Effector memory CD4-positive, alpha-beta T cell (primary cell): ENCODE measurements at regions not wholly inside any gene's neighbourhood (a gene's known extent, or its start where the extent isn't known, plus 50 kb on each side); places are given as distances from the start of the nearest gene placed in this dataset.

ENCODE experiments used
- DNase-seq, 3 donors: peaks; one replicate each; pipeline ENCODE4 v3.0.0-alpha.2; 2020
- H3K27ac ChIP-seq: 2 replicates; pipeline ENCODE4 v1.7.0; 2013; ENCODE audit warnings: mild to moderate bottlenecking, low read length, moderate library complexity; ENCODE audit not compliant: insufficient read depth, poor library complexity, severe bottlenecking
- H3K27me3 ChIP-seq: replicated peaks from 2 replicates; pipeline ENCODE4 v1.7.0; 2013; ENCODE audit warnings: mild to moderate bottlenecking, low read length; ENCODE audit not compliant: insufficient read depth, control insufficient read depth, poor library complexity, severe bottlenecking
- H3K36me3 ChIP-seq: 2 replicates; pipeline ENCODE4 v1.7.0; 2013; ENCODE audit warnings: mild to moderate bottlenecking, low read length, moderate library complexity; ENCODE audit not compliant: control insufficient read depth, insufficient read depth
- H3K4me1 ChIP-seq: 2 replicates; pipeline ENCODE4 v1.7.0; 2013; ENCODE audit warnings: low read length, mild to moderate bottlenecking; ENCODE audit not compliant: control insufficient read depth, insufficient read depth, poor library complexity, severe bottlenecking
- H3K4me3 ChIP-seq: 2 replicates; pipeline ENCODE4 v1.7.0; 2013; ENCODE audit warnings: low read length, low read depth, mild to moderate bottlenecking; ENCODE audit not compliant: insufficient read depth, poor library complexity, severe bottlenecking
- H3K9me3 ChIP-seq: 2 replicates; pipeline ENCODE4 v1.7.0; 2013; ENCODE audit warnings: mild to moderate bottlenecking, low read length, moderate library complexity; ENCODE audit not compliant: control insufficient read depth

- DNase-seq, result no peak
- no peaks in the 10 kb centered on the region for H3K9me3 ChIP-seq
- H3K36me3 ChIP-seq, result no peaks in the 10 kb centered on the region
- H3K27me3 ChIP-seq, result no peaks in the 10 kb centered on the region
- no peak overlapping the region for H3K4me3 ChIP-seq
- H3K4me1 ChIP-seq, result no peaks in the 10 kb centered on the region
- H3K27ac ChIP-seq, result no peak overlapping the region
Measured at GRCh38 chr14:101634850-101635748, 73.8 kb downstream of the DIO3 start.

GRCh38 chr14:101635749-101636560 is 74.7 kb downstream of the DIO3 start:
- Histone ChIP-seq H3K27ac (no peak overlapping the region), H3K27me3 (no peaks in the 10 kb centered on the region), H3K4me1 (no peaks in the 10 kb centered on the region), H3K4me3 (no peak overlapping the region), H3K36me3 (no peaks in the 10 kb centered on the region), H3K9me3 (no peaks in the 10 kb centered on the region)
- DNase-seq, result no peak

- Histone ChIP-seq H3K9me3 (no peaks in the 10 kb centered on the region), H3K36me3 (no peaks in the 10 kb centered on the region), H3K27me3 (no peaks in the 10 kb centered on the region), H3K27ac (no peak overlapping the region), H3K4me1 (no peaks in the 10 kb centered on the region), H3K4me3 (no peak overlapping the region)
- DNase-seq, result no peak
Measured at GRCh38 chr14:101639241-101639833, 78.0 kb downstream of the DIO3 start.

DNA sequence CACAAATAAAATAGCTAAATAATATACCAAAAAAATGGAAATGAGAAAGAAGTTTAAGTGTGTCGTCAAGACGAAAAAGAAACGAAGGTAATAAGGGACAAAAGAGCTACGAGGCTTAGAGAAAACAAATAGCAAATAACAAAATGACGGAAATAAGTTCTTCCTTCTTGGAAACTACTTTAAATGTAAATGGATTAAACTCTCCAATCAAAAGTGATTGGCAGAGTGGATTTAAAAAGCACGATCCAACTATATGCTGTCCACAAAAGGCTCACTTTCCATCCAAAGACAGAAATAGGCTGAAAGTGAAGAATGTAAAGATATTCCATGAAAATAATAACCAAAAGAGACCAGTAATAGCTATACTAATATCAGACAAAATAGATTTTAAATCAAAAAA is 82.4 kb downstream of the DIO3 start:
- Histone ChIP-seq H3K36me3 (no peaks in the 10 kb centered on the region), H3K27me3 (no peaks in the 10 kb centered on the region), H3K9me3 (no peaks in the 10 kb centered on the region), H3K27ac (no peak overlapping the region), H3K4me3 (no peak overlapping the region), H3K4me1 (no peaks in the 10 kb centered on the region)
- no peak for DNase-seq

DNA sequence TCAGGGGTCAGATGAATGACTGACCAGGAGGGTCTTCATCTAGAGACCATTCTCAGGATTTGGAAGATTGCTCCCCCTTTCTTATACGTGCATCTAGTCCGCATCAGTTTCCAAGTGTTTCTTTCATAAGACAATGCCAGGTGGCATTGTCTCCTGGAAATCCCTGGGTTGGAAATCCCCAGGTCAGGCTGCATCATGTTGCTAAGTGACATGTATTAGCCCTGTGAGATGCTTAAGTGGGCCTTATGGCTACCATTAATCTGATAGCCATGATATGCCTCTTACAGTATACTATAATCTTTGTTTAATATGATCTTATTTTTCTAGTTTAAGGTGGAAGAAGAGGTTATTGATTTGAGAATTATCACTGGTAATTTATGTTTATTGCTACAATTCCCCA is 92.8 kb downstream of the DIO3 start:
- no peak overlapping the region for H3K4me3 ChIP-seq
- no peaks in the 10 kb centered on the region for H3K4me1 ChIP-seq
- no peak for DNase-seq
- no peaks in the 10 kb centered on the region for H3K9me3 ChIP-seq
- no peak overlapping the region for H3K27ac ChIP-seq
- no peaks in the 10 kb centered on the region for H3K27me3 ChIP-seq
- no peaks in the 10 kb centered on the region for H3K36me3 ChIP-seq

GRCh38 chr14:101657372-101657771 is 96.1 kb downstream of the DIO3 start:
- H3K4me3 ChIP-seq, result no peak overlapping the region
- no peaks in the 10 kb centered on the region for H3K36me3 ChIP-seq
- no peaks in the 10 kb centered on the region for H3K27me3 ChIP-seq
- H3K27ac ChIP-seq, result no peak overlapping the region
- no peaks in the 10 kb centered on the region for H3K4me1 ChIP-seq
- DNase-seq, result no peak
- no peaks in the 10 kb centered on the region for H3K9me3 ChIP-seq

GRCh38 chr14:101665478-101666078 is 95.9 kb upstream of the PPP2R5C start:
- DNase-seq, result no peak
- Histone ChIP-seq H3K4me3 (no peak overlapping the region), H3K27me3 (peaks cover 8% of the 10 kb centered on the region), H3K36me3 (no peaks in the 10 kb centered on the region), H3K9me3 (no peaks in the 10 kb centered on the region), H3K4me1 (no peaks in the 10 kb centered on the region), H3K27ac (no peak overlapping the region)

- H3K4me1 ChIP-seq, result no peaks in the 10 kb centered on the region
- no peak overlapping the region for H3K27ac ChIP-seq
- H3K27me3 ChIP-seq, result peaks cover 8% of the 10 kb centered on the region
- H3K4me3 ChIP-seq, result no peak overlapping the region
- H3K9me3 ChIP-seq, result no peaks in the 10 kb centered on the region
- DNase-seq, result no peak
- no peaks in the 10 kb centered on the region for H3K36me3 ChIP-seq
Measured at GRCh38 chr14:101666264-101666663, 95.2 kb upstream of the PPP2R5C start.

DNA sequence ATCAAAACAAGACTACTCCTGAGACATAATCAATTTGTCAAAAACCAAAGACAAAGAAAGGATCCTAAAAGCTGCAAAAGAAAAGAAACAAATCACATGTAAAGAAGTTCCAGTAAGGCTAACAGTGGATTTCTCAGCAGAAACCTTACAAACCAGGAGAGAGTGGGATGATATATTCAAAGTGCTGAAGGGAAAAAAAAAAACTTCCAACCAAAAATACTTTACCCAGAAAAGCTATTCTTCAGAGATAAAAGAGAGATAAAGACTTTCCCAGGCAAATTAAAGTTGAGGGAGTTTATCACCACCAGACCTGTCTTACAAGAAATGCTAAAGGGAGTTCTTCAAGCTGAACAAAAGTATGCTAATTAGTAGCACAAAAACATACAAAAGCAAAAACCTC is 91.9 kb upstream of the PPP2R5C start:
- Histone ChIP-seq H3K36me3 (no peaks in the 10 kb centered on the region), H3K27me3 (peaks cover 8% of the 10 kb centered on the region), H3K27ac (no peak overlapping the region), H3K4me1 (no peaks in the 10 kb centered on the region), H3K9me3 (no peaks in the 10 kb centered on the region), H3K4me3 (no peak overlapping the region)
- no peak for DNase-seq
